ENCODE measurements at regions not wholly inside any gene's neighbourhood (a gene's known extent, or its start where the extent isn't known, plus 50 kb on each side); places are given as distances from the start of the nearest gene placed in this dataset.

DNA sequence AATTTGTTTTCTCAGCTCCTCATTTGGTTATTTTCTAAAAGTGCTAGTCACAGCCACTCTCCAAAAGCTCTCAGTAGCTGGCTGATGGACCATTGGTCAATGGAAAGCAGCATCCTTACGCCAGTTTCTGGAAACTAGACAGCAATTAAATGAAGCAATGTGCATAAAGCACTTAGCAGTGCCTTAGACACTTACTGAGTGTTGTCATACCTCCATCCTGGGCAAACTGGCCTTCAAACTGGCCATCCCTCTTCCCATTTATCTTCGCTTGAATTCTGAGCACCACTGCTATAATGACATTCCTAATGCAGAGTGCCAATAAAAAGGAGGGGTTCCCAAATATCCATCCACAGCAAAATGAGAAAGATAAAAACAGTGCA, 209.2 kb downstream of the ENC1 start:
- Histone ChIP-seq H3K4me1 (ENCODE audit: control insufficient read depth, insufficient read depth, low read length, poor library complexity, severe bottlenecking) (no peaks in the 10 kb centered on the region), H3K36me3 (ENCODE audit: control insufficient read depth, insufficient read depth, low read length) (no peaks in the 10 kb centered on the region), H3K27me3 (replicated peaks; ENCODE audit: control insufficient read depth, insufficient read depth, low read length, poor library complexity, severe bottlenecking) (no peaks in the 10 kb centered on the region), H3K27ac (ENCODE audit: insufficient read depth, low read length, poor library complexity, severe bottlenecking) (no peak overlapping the region), H3K9me3 (ENCODE audit: control insufficient read depth, low read length) (no peaks in the 10 kb centered on the region), H3K4me3 (ENCODE audit: insufficient read depth, low read depth, low read length, poor library complexity, severe bottlenecking) (no peak overlapping the region)
- no peak for DNase-seq

GRCh38 chr5:74430631-74431289, 209.8 kb downstream of the ENC1 start:
- no peaks in the 10 kb centered on the region for H3K9me3 ChIP-seq (ENCODE audit: control insufficient read depth, low read length)
- DNase-seq, result no peak
- H3K27me3 ChIP-seq (replicated peaks; ENCODE audit: control insufficient read depth, insufficient read depth, low read length, poor library complexity, severe bottlenecking), result no peaks in the 10 kb centered on the region
- no peaks in the 10 kb centered on the region for H3K4me1 ChIP-seq (ENCODE audit: control insufficient read depth, insufficient read depth, low read length, poor library complexity, severe bottlenecking)
- no peaks in the 10 kb centered on the region for H3K36me3 ChIP-seq (ENCODE audit: control insufficient read depth, insufficient read depth, low read length)
- H3K4me3 ChIP-seq (ENCODE audit: insufficient read depth, low read depth, low read length, poor library complexity, severe bottlenecking), result no peak overlapping the region
- no peak overlapping the region for H3K27ac ChIP-seq (ENCODE audit: insufficient read depth, low read length, poor library complexity, severe bottlenecking)

GRCh38 chr5:74429495-74429894, 211.0 kb downstream of the ENC1 start:
- H3K27me3 ChIP-seq (replicated peaks; ENCODE audit: control insufficient read depth, insufficient read depth, low read length, poor library complexity, severe bottlenecking), result no peaks in the 10 kb centered on the region
- no peak overlapping the region for H3K27ac ChIP-seq (ENCODE audit: insufficient read depth, low read length, poor library complexity, severe bottlenecking)
- DNase-seq, result no peak

GRCh38 chr5:74428876-74429275, 211.7 kb downstream of the ENC1 start:
- no peak for DNase-seq

More at GRCh38 chr5:74429495-74429894, 211.0 kb downstream of the ENC1 start:
- Histone ChIP-seq H3K36me3 (ENCODE audit: control insufficient read depth, insufficient read depth, low read length) (no peaks in the 10 kb centered on the region), H3K9me3 (ENCODE audit: control insufficient read depth, low read length) (no peaks in the 10 kb centered on the region), H3K4me3 (ENCODE audit: insufficient read depth, low read depth, low read length, poor library complexity, severe bottlenecking) (no peak overlapping the region), H3K4me1 (ENCODE audit: control insufficient read depth, insufficient read depth, low read length, poor library complexity, severe bottlenecking) (no peaks in the 10 kb centered on the region)

DNA sequence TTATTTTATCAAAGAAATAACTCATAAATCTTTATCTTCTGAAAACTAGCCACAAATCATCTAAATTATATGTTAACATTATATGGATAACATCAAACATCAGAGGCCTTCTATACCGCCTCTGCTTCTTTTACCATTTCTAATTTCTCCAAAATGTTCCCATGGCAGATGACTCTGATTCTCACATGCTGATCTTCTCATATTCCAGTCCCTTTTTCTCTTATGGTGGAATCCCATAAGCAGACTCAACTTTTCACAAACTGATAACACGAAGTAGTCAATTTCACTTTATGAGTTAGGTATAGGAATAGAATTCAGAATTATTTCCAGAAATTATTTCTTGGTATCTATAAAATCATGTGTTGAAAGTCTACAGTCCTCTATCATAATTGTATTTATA, 212.3 kb downstream of the ENC1 start:
- H3K27ac ChIP-seq (ENCODE audit: insufficient read depth, low read length, poor library complexity, severe bottlenecking), result no peak overlapping the region
- no peaks in the 10 kb centered on the region for H3K27me3 ChIP-seq (replicated peaks; ENCODE audit: control insufficient read depth, insufficient read depth, low read length, poor library complexity, severe bottlenecking)
- DNase-seq, result no peak
- no peaks in the 10 kb centered on the region for H3K4me1 ChIP-seq (ENCODE audit: control insufficient read depth, insufficient read depth, low read length, poor library complexity, severe bottlenecking)
- no peaks in the 10 kb centered on the region for H3K9me3 ChIP-seq (ENCODE audit: control insufficient read depth, low read length)
- H3K36me3 ChIP-seq (ENCODE audit: control insufficient read depth, insufficient read depth, low read length), result no peaks in the 10 kb centered on the region
- no peak overlapping the region for H3K4me3 ChIP-seq (ENCODE audit: insufficient read depth, low read depth, low read length, poor library complexity, severe bottlenecking)

More at GRCh38 chr5:74428876-74429275, 211.7 kb downstream of the ENC1 start:
- H3K9me3 ChIP-seq (ENCODE audit: control insufficient read depth, low read length), result no peaks in the 10 kb centered on the region
- H3K4me3 ChIP-seq (ENCODE audit: insufficient read depth, low read depth, low read length, poor library complexity, severe bottlenecking), result no peak overlapping the region
- H3K27me3 ChIP-seq (replicated peaks; ENCODE audit: control insufficient read depth, insufficient read depth, low read length, poor library complexity, severe bottlenecking), result no peaks in the 10 kb centered on the region
- H3K4me1 ChIP-seq (ENCODE audit: control insufficient read depth, insufficient read depth, low read length, poor library complexity, severe bottlenecking), result no peaks in the 10 kb centered on the region
- H3K27ac ChIP-seq (ENCODE audit: insufficient read depth, low read length, poor library complexity, severe bottlenecking), result no peak overlapping the region
- H3K36me3 ChIP-seq (ENCODE audit: control insufficient read depth, insufficient read depth, low read length), result no peaks in the 10 kb centered on the region

DNA sequence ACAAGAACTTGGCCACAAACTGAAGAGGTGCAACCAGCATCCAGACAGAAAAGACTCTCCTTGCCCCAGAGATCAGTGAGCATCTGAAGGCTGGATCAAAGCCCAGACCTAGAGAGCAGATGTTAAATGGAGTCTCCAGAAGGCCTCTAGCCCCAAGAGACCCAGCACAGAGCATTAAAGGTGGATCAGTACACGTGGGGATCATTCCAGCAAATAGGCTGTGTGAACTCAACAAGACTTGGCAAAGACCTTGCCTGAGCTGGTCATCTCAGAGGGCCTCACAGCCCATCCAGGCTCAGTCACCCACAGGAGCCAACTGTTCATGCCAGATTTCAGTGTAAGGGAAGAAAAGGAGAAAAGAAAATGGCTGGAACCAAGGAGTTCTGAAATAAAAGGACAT, 214.0 kb downstream of the ENC1 start:
- no peaks in the 10 kb centered on the region for H3K27me3 ChIP-seq (replicated peaks; ENCODE audit: control insufficient read depth, insufficient read depth, low read length, poor library complexity, severe bottlenecking)
- no peak overlapping the region for H3K4me3 ChIP-seq (ENCODE audit: insufficient read depth, low read depth, low read length, poor library complexity, severe bottlenecking)
- no peaks in the 10 kb centered on the region for H3K36me3 ChIP-seq (ENCODE audit: control insufficient read depth, insufficient read depth, low read length)
- DNase-seq, result no peak
- no peaks in the 10 kb centered on the region for H3K4me1 ChIP-seq (ENCODE audit: control insufficient read depth, insufficient read depth, low read length, poor library complexity, severe bottlenecking)
- H3K27ac ChIP-seq (ENCODE audit: insufficient read depth, low read length, poor library complexity, severe bottlenecking), result no peak overlapping the region
- no peaks in the 10 kb centered on the region for H3K9me3 ChIP-seq (ENCODE audit: control insufficient read depth, low read length)

GRCh38 chr5:74424162-74424868, 216.2 kb downstream of the ENC1 start:
- Histone ChIP-seq H3K9me3 (ENCODE audit: control insufficient read depth, low read length) (no peaks in the 10 kb centered on the region), H3K4me1 (ENCODE audit: control insufficient read depth, insufficient read depth, low read length, poor library complexity, severe bottlenecking) (no peaks in the 10 kb centered on the region), H3K27me3 (replicated peaks; ENCODE audit: control insufficient read depth, insufficient read depth, low read length, poor library complexity, severe bottlenecking) (no peaks in the 10 kb centered on the region), H3K27ac (ENCODE audit: insufficient read depth, low read length, poor library complexity, severe bottlenecking) (no peak overlapping the region), H3K36me3 (ENCODE audit: control insufficient read depth, insufficient read depth, low read length) (no peaks in the 10 kb centered on the region), H3K4me3 (ENCODE audit: insufficient read depth, low read depth, low read length, poor library complexity, severe bottlenecking) (no peak overlapping the region)
- no peak for DNase-seq

DNA sequence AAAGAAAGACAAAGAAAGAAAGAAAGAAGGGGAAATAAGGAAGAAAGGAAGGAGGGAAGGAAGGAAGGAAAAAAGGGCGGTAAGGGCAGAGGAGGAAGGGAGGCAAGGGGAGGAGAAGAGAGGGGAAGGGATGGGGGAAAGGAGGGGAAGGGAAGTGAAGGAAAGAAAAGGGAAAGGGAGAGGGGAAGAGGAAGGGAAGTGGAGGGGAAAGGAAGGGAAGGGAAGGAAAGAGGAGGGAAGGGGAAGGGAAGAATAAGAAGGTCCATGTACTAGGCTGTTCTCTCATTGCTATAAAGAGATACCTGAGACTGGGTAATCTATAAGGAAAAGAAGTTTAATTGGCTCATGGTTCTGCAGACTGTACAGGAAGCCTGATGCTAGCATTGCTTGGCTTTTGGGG, 217.1 kb downstream of the ENC1 start:
- H3K4me3 ChIP-seq (ENCODE audit: insufficient read depth, low read depth, low read length, poor library complexity, severe bottlenecking), result no peak overlapping the region
- no peaks in the 10 kb centered on the region for H3K4me1 ChIP-seq (ENCODE audit: control insufficient read depth, insufficient read depth, low read length, poor library complexity, severe bottlenecking)
- H3K9me3 ChIP-seq (ENCODE audit: control insufficient read depth, low read length), result no peaks in the 10 kb centered on the region
- no peak for DNase-seq
- no peaks in the 10 kb centered on the region for H3K27me3 ChIP-seq (replicated peaks; ENCODE audit: control insufficient read depth, insufficient read depth, low read length, poor library complexity, severe bottlenecking)
- no peaks in the 10 kb centered on the region for H3K36me3 ChIP-seq (ENCODE audit: control insufficient read depth, insufficient read depth, low read length)
- no peak overlapping the region for H3K27ac ChIP-seq (ENCODE audit: insufficient read depth, low read length, poor library complexity, severe bottlenecking)

- Histone ChIP-seq H3K4me3 (ENCODE audit: insufficient read depth, low read depth, low read length, poor library complexity, severe bottlenecking) (no peak overlapping the region), H3K4me1 (ENCODE audit: control insufficient read depth, insufficient read depth, low read length, poor library complexity, severe bottlenecking) (no peaks in the 10 kb centered on the region), H3K27ac (ENCODE audit: insufficient read depth, low read length, poor library complexity, severe bottlenecking) (no peak overlapping the region), H3K36me3 (ENCODE audit: control insufficient read depth, insufficient read depth, low read length) (no peaks in the 10 kb centered on the region), H3K9me3 (ENCODE audit: control insufficient read depth, low read length) (no peaks in the 10 kb centered on the region), H3K27me3 (replicated peaks; ENCODE audit: control insufficient read depth, insufficient read depth, low read length, poor library complexity, severe bottlenecking) (no peaks in the 10 kb centered on the region)
- no peak for DNase-seq
Observed at GRCh38 chr5:74422671-74423070, 217.9 kb downstream of the ENC1 start.

DNA sequence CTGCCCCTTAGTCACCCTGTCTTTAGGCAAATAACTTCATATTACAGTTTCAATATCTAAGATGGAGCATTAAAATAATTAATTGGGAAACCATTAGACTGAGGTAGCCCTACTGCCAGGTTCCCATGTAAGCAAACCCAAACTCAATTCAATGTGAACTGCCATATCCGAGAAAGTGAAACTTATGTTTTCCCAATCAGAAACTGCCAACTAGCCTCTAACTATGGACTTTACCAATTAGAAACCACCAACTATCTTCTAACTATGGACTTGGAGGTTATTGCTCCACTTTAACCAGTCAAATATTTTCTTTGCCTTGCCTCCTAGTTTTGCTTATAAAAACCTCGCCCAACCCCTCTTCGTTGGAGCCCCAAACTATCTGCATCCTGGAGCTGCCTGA, 218.5 kb downstream of the ENC1 start:
- no peak for DNase-seq
- H3K4me1 ChIP-seq (ENCODE audit: control insufficient read depth, insufficient read depth, low read length, poor library complexity, severe bottlenecking), result no peaks in the 10 kb centered on the region
- H3K4me3 ChIP-seq (ENCODE audit: insufficient read depth, low read depth, low read length, poor library complexity, severe bottlenecking), result no peak overlapping the region
- no peak overlapping the region for H3K27ac ChIP-seq (ENCODE audit: insufficient read depth, low read length, poor library complexity, severe bottlenecking)
- H3K27me3 ChIP-seq (replicated peaks; ENCODE audit: control insufficient read depth, insufficient read depth, low read length, poor library complexity, severe bottlenecking), result no peaks in the 10 kb centered on the region
- no peaks in the 10 kb centered on the region for H3K9me3 ChIP-seq (ENCODE audit: control insufficient read depth, low read length)
- no peaks in the 10 kb centered on the region for H3K36me3 ChIP-seq (ENCODE audit: control insufficient read depth, insufficient read depth, low read length)

Measured in effector memory CD4-positive, alpha-beta T cell (primary cell).